OCI-LY7 (cell line): ENCODE measurements at regions not wholly inside any gene's neighbourhood (a gene's known extent, or its start where the extent isn't known, plus 50 kb on each side); places are given as distances from the start of the nearest gene placed in this dataset.
"Not testable (repeated sequence)": the region's sequence is repeated elsewhere in the genome, so short reads cannot be mapped to it uniquely, and the experiment has no call there.

Source experiments
- EZH2phosphoT487 ChIP-seq: fragments of 200-600 bp; sonication (generic); IDR thresholded peaks from 2 replicates; pipeline ENCODE4 v1.6.1; 2018; ENCODE audit warnings: low read depth, borderline replicate concordance, mild to moderate bottlenecking, mixed run types, antibody characterized with exemption, low read length, moderate library complexity, mixed read lengths
- TF ChIP-seq, protein P1 (sequence below): fragments of 200-600 bp; sonication (generic); conservative IDR thresholded peaks from 2 replicates; pipeline ENCODE4 v1.5.1; 2014; ENCODE audit warnings: mild to moderate bottlenecking, antibody characterized with exemption, low read length, moderate library complexity, mixed read lengths

GRCh38 chr12:31182571-31182970 is 108.9 kb downstream of the DDX11 start:
- TF ChIP-seq, protein P1, sequence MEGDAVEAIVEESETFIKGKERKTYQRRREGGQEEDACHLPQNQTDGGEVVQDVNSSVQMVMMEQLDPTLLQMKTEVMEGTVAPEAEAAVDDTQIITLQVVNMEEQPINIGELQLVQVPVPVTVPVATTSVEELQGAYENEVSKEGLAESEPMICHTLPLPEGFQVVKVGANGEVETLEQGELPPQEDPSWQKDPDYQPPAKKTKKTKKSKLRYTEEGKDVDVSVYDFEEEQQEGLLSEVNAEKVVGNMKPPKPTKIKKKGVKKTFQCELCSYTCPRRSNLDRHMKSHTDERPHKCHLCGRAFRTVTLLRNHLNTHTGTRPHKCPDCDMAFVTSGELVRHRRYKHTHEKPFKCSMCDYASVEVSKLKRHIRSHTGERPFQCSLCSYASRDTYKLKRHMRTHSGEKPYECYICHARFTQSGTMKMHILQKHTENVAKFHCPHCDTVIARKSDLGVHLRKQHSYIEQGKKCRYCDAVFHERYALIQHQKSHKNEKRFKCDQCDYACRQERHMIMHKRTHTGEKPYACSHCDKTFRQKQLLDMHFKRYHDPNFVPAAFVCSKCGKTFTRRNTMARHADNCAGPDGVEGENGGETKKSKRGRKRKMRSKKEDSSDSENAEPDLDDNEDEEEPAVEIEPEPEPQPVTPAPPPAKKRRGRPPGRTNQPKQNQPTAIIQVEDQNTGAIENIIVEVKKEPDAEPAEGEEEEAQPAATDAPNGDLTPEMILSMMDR = not testable (repeated sequence)
- TF ChIP-seq EZH2phosphoT487 = not testable (repeated sequence)
